Neural crest cell (in vitro differentiated cells): ENCODE measurements at regions not wholly inside any gene's neighbourhood (a gene's known extent, or its start where the extent isn't known, plus 50 kb on each side); places are given as distances from the start of the nearest gene placed in this dataset.

ENCODE experiments used
- DNase-seq: peaks from one replicate; pipeline ENCODE4 v3.0.0; 2021; ENCODE audit warnings: low read depth, mixed read lengths, low spot score
- H3K27ac Mint-ChIP-seq: one replicate; pipeline ENCODE4 v1.8.0; 2021; ENCODE audit warnings: mild to moderate bottlenecking, mixed read lengths; ENCODE audit not compliant: unreplicated experiment
- H3K27me3 Mint-ChIP-seq: 2 replicates; pipeline ENCODE4 v1.8.0; 2021; ENCODE audit warnings: low read depth, mild to moderate bottlenecking, mixed read lengths
- H3K36me3 Mint-ChIP-seq: 2 replicates; pipeline ENCODE4 v1.8.0; 2021; ENCODE audit warnings: low read depth, mild to moderate bottlenecking, mixed read lengths
- H3K4me1 Mint-ChIP-seq: 2 replicates; pipeline ENCODE4 v1.8.0; 2021; ENCODE audit warnings: mixed read lengths
- H3K4me3 Mint-ChIP-seq: one replicate; pipeline ENCODE4 v1.8.0; 2021; ENCODE audit warnings: mild to moderate bottlenecking, mixed read lengths
- H3K9me3 Mint-ChIP-seq: 2 replicates; pipeline ENCODE4 v1.8.0; 2021; ENCODE audit warnings: mixed read lengths
- CTCF ChIP-seq: fragments of 200-600 bp; sonication (generic); conservative IDR thresholded peaks from 2 replicates; pipeline ENCODE4 v1.5.0; 2021; ENCODE audit warnings: antibody characterized with exemption, mild to moderate bottlenecking

- Mint-ChIP-seq H3K4me3 (no peak overlapping the region), H3K27ac (no peak overlapping the region), H3K27me3 (peaks cover 4% of the 10 kb centered on the region), H3K36me3 (peaks cover 6% of the 10 kb centered on the region), H3K4me1 (peaks cover 4% of the 10 kb centered on the region), H3K9me3 (peaks cover 8% of the 10 kb centered on the region)
- DNase-seq = no peak
- TF ChIP-seq CTCF = no peak
These were observed 62.8 kb upstream of the EIF5 start for GRCh38 chr14:103271189-103271588.

GRCh38 chr14:103273145-103273744 lies 60.8 kb upstream of the EIF5 start:
- Mint-ChIP-seq H3K27me3 (peaks cover 20% of the 10 kb centered on the region), H3K9me3 (peaks cover 8% of the 10 kb centered on the region), H3K36me3 (peaks cover 6% of the 10 kb centered on the region), H3K4me1 (peaks cover 4% of the 10 kb centered on the region), H3K4me3 (no peak overlapping the region), H3K27ac (no peak overlapping the region)
- no peak for DNase-seq
- no peak for TF ChIP-seq CTCF

- peaks cover 8% of the 10 kb centered on the region for H3K9me3 Mint-ChIP-seq
- no peak overlapping the region for H3K27ac Mint-ChIP-seq
- no peak for DNase-seq
- no peak for TF ChIP-seq CTCF
- peaks cover 25% of the 10 kb centered on the region for H3K27me3 Mint-ChIP-seq
- H3K4me1 Mint-ChIP-seq = peaks cover 4% of the 10 kb centered on the region
- H3K4me3 Mint-ChIP-seq = no peak overlapping the region
- H3K36me3 Mint-ChIP-seq = peaks cover 6% of the 10 kb centered on the region
These were observed 60.1 kb upstream of the EIF5 start for GRCh38 chr14:103273745-103274615.

- no peak for TF ChIP-seq CTCF
- Mint-ChIP-seq H3K4me1 (peaks cover 4% of the 10 kb centered on the region), H3K27ac (no peak overlapping the region), H3K4me3 (no peak overlapping the region), H3K27me3 (peaks cover 31% of the 10 kb centered on the region), H3K9me3 (peaks cover 8% of the 10 kb centered on the region), H3K36me3 (peaks cover 6% of the 10 kb centered on the region)
- no peak for DNase-seq
These were observed 59.0 kb upstream of the EIF5 start for GRCh38 chr14:103275000-103275399.

GRCh38 chr14:103277931-103278330 lies 56.1 kb upstream of the EIF5 start:
- Mint-ChIP-seq H3K27me3 (peaks cover 54% of the 10 kb centered on the region), H3K4me1 (peaks cover 7% of the 10 kb centered on the region), H3K36me3 (peaks cover 4% of the 10 kb centered on the region), H3K4me3 (peak overlapping the region; percentile 27), H3K27ac (no peak overlapping the region), H3K9me3 (peaks cover 5% of the 10 kb centered on the region)
- no peak for DNase-seq
- no peak for TF ChIP-seq CTCF
